HG03432 (cell line): ENCODE measurements at regions not wholly inside any gene's neighbourhood (a gene's known extent, or its start where the extent isn't known, plus 50 kb on each side); places are given as distances from the start of the nearest gene placed in this dataset.
"Not testable (repeated sequence)": the region's sequence is repeated elsewhere in the genome, so short reads cannot be mapped to it uniquely, and the experiment has no call there.

ENCODE experiments used
- ATAC-seq: cut with Tn5 transposase; IDR thresholded peaks from one replicate; pipeline ENCODE4 v1.9.1; 2021; ENCODE audit warnings: mild to moderate bottlenecking, moderate library complexity; ENCODE audit not compliant: unreplicated experiment

GRCh38 chr7:54111814-54112511 lies 430.2 kb upstream of the VSTM2A start:
- ATAC-seq, result no peak

- no peak for ATAC-seq
Measured at GRCh38 chr7:54112567-54112966, 429.6 kb upstream of the VSTM2A start.

- no peak for ATAC-seq
Measured at GRCh38 chr7:54115028-54115763, 427.0 kb upstream of the VSTM2A start.

GRCh38 chr7:54116956-54117355 lies 425.2 kb upstream of the VSTM2A start:
- ATAC-seq, result no peak

- no peak for ATAC-seq
Measured at GRCh38 chr7:54129035-54129434, 413.1 kb upstream of the VSTM2A start.

- ATAC-seq, result no peak
Measured at GRCh38 chr7:54141576-54141975, 400.6 kb upstream of the VSTM2A start.

GRCh38 chr7:54145716-54146115 lies 396.5 kb upstream of the VSTM2A start:
- no peak for ATAC-seq

GRCh38 chr7:54153462-54153861 lies 388.7 kb upstream of the VSTM2A start:
- no peak for ATAC-seq

- no peak for ATAC-seq
Measured at GRCh38 chr7:54159088-54159487, 383.1 kb upstream of the VSTM2A start.

GRCh38 chr7:54161621-54162020 lies 380.6 kb upstream of the VSTM2A start:
- ATAC-seq, result no peak

GRCh38 chr7:54166419-54166818 lies 375.8 kb upstream of the VSTM2A start:
- no peak for ATAC-seq

GRCh38 chr7:54179321-54180029 lies 362.7 kb upstream of the VSTM2A start:
- no peak for ATAC-seq

GRCh38 chr7:54180796-54181195 lies 361.4 kb upstream of the VSTM2A start:
- ATAC-seq, result no peak

- ATAC-seq, result no peak
Measured at GRCh38 chr7:54183055-54183454, 359.1 kb upstream of the VSTM2A start.

- ATAC-seq, result no peak
Measured at GRCh38 chr7:54186336-54186735, 355.8 kb upstream of the VSTM2A start.

GRCh38 chr7:54187886-54188685 lies 354.1 kb upstream of the VSTM2A start:
- no peak for ATAC-seq

GRCh38 chr7:54188843-54189242 lies 353.3 kb upstream of the VSTM2A start:
- ATAC-seq, result no peak

GRCh38 chr7:54189330-54189729 lies 352.8 kb upstream of the VSTM2A start:
- ATAC-seq, result no peak

- ATAC-seq, result no peak
Measured at GRCh38 chr7:54201501-54201900, 340.7 kb upstream of the VSTM2A start.

GRCh38 chr7:54215424-54215823 lies 326.8 kb upstream of the VSTM2A start:
- no peak for ATAC-seq

- not testable (repeated sequence) for ATAC-seq
Measured at GRCh38 chr7:54226030-54226429, 316.1 kb upstream of the VSTM2A start.
